Renal cortex interstitium (tissue), 11 donors: ENCODE measurements at regions not wholly inside any gene's neighbourhood (a gene's known extent, or its start where the extent isn't known, plus 50 kb on each side); places are given as distances from the start of the nearest gene placed in this dataset.
A peak's percentile ranks its signal among the peaks of the same experiment; 100 is the strongest.

ENCODE experiments used
- DNase-seq, 11 donors: peaks; one replicate each; pipeline ENCODE4 v3.0.0-alpha.2; 2013; ENCODE audit warnings: low read depth in 9 of 11, low spot score in 4 of 11; ENCODE audit errors: extremely low read depth in 1 of 11

GRCh38 chr18:46260016-46260878 lies 156.1 kb downstream of the HAUS1 start:
- DNase-seq = no peak

GRCh38 chr18:46260879-46261143 lies 156.6 kb downstream of the HAUS1 start:
- DNase-seq = no peak

- DNase-seq = no peak
Measured at GRCh38 chr18:46261799-46262198, 157.6 kb downstream of the HAUS1 start.

GRCh38 chr18:46262856-46263255 lies 158.7 kb downstream of the HAUS1 start:
- DNase-seq = no peak

- DNase-seq = no peak
Measured at GRCh38 chr18:46264255-46264654, 160.1 kb downstream of the HAUS1 start.

- no peak for DNase-seq
Measured at GRCh38 chr18:46265196-46266156, 161.3 kb downstream of the HAUS1 start.

- DNase-seq = no peak
Measured at GRCh38 chr18:46266473-46266872, 162.3 kb downstream of the HAUS1 start.

GRCh38 chr18:46268671-46269070 lies 164.5 kb downstream of the HAUS1 start:
- no peak for DNase-seq

GRCh38 chr18:46269275-46269674 lies 165.1 kb downstream of the HAUS1 start:
- no peak for DNase-seq

GRCh38 chr18:46271488-46271887 lies 167.3 kb downstream of the HAUS1 start:
- no peak for DNase-seq

GRCh38 chr18:46273861-46274260 lies 169.7 kb downstream of the HAUS1 start:
- DNase-seq = no peak

GRCh38 chr18:46274266-46274665 lies 170.1 kb downstream of the HAUS1 start:
- no peak for DNase-seq

GRCh38 chr18:46275370-46275769 lies 171.2 kb downstream of the HAUS1 start:
- DNase-seq = no peak

GRCh38 chr18:46276748-46277147 lies 172.6 kb downstream of the HAUS1 start:
- DNase-seq = no peak

GRCh38 chr18:46278481-46279465 lies 174.6 kb downstream of the HAUS1 start:
- no peak for DNase-seq

GRCh38 chr18:46279673-46280072 lies 175.5 kb downstream of the HAUS1 start:
- no peak for DNase-seq

GRCh38 chr18:46281185-46282176 lies 177.3 kb downstream of the HAUS1 start:
- peak; percentile 35 to 66 (median 50) for DNase-seq

- DNase-seq = no peak
Measured at GRCh38 chr18:46282177-46282570, 178.0 kb downstream of the HAUS1 start.
